Activated CD4-positive, alpha-beta T cell treated with anti-CD3 and anti-CD28 coated beads for 1 hour (primary cell): ENCODE measurements at regions not wholly inside any gene's neighbourhood (a gene's known extent, or its start where the extent isn't known, plus 50 kb on each side); places are given as distances from the start of the nearest gene placed in this dataset.
"Not testable (repeated sequence)": the region's sequence is repeated elsewhere in the genome, so short reads cannot be mapped to it uniquely, and the experiment has no call there.

ENCODE experiments used
- DNase-seq: peaks from one replicate; pipeline ENCODE4 v3.0.0-alpha.2; 2020

DNA sequence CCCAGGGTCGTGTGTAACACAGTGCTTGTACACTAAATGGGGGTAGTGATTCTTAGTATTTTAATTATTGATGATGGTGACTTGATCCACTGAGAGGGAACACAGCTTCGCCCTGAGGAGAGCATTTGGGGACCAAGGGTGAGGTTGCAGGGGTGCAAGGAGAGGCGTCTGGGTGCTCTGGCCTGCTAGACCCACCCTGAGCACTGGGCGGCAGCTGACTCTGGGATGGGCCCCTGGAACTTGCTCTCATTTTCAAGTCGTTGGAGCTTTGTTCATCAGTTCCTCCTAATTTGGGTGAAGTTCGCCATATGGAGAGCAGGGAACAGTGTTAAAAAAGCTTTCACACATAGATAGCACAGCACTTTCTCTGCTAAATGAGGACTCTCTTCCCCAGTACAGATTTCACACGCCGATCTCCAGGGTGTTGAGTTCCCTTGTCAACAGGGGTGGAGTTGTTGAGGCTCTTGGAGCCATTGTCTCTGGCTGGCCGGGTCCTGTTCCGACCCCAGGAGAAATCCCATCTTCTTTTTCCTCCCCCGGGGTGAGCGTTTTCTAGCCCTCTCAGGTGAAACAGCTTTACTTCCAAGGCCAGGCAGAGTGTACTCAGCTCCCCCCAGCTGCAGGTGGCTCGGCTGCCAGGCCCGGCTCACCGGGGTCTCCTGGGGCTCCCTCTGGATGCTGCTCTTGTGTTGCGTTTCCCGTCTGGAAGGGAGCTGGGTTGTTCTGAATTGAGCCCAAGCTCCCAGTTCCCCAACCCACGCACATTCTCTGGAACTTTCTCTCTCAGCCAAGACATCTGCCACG is 367.4 kb downstream of the RPS6KC1 start:
- DNase-seq: no peak

DNA sequence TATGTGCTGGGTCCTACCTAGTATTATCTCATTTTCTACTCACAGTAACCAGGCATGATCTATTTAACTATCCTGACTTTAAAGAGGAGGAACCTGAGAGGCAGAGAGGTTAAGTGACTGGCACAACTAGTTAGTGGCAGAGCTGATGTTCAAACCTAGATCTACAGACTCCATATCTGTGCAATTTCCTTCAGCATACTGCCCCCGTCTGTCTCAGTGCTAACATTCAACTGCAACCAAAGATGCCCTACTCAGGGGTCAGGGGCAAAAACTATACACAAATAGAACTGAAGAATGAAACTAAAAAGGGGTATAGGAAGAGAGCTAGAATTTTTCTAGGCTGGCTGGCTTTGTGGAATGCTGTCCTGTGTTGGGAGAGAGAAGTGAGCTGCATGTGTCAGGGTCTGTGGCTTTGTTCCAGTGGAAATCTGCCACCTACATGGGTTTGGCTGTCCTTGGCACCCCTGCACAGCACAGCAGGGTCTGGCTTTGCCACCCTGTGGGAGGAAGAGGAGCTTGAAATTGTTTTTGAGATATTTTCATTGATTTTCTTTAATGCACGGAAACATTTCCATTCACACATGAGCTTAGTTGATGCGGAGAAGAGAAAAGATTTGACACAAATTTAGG is 368.5 kb downstream of the RPS6KC1 start:
- no peak for DNase-seq

DNA sequence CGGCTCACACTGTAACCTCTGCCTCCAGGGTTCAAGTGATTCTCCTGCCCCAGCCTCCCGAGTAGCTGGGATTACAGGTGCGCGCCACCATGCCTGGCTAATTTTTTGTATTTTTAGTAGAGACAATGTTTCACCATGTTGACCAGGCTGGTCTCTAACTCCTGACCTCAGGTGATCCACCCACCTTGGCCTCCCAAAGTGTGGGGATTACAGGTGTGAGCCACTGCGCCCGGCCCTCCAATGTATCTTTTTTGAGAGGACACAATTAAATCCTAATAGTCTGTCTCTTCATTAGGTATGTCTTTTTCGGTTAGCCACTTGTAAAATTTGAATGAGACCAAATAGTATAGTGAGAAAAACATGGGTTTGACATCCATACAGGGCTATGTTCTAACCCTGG is 370.1 kb downstream of the RPS6KC1 start:
- not testable (repeated sequence) for DNase-seq

DNA sequence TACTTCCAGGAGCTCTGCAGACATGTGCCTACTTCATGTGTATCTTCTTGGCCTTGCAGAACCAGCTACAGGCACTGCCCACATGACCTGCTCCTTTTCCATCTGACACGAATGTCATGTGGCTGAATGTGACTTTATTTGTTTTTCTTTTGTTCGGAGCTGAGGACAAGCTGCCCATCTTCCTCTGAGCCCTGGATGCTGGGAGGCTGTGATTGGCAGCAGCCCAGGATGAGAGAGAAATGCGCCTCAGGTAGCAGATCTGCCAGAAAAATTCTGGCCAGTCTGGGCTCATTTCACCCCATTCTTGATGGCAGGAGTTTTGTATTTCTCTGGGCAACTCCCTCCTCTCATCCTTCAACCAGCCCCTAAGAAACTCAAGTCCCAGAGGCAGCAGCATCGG is 372.0 kb downstream of the RPS6KC1 start:
- no peak for DNase-seq

DNA sequence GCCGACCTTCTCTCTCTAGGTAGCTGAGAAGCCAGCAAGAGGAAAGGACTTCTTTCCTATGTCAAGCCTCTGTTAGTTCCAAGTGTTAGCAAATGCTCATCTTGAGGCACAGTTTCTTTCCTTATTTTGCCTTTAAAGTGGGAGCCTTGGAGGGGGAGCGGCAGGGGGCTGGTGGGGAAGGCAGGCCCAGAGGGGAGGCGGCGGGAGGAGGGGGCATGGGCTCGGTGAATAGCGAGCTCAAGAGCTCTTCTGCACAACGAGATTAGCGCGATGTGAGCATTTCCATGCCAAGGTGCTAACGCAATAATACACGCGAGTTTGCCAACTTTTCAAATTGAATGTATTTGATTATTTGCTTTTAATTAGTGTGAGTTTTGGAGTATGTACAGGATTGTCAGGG is 372.6 kb downstream of the RPS6KC1 start:
- no peak for DNase-seq

DNA sequence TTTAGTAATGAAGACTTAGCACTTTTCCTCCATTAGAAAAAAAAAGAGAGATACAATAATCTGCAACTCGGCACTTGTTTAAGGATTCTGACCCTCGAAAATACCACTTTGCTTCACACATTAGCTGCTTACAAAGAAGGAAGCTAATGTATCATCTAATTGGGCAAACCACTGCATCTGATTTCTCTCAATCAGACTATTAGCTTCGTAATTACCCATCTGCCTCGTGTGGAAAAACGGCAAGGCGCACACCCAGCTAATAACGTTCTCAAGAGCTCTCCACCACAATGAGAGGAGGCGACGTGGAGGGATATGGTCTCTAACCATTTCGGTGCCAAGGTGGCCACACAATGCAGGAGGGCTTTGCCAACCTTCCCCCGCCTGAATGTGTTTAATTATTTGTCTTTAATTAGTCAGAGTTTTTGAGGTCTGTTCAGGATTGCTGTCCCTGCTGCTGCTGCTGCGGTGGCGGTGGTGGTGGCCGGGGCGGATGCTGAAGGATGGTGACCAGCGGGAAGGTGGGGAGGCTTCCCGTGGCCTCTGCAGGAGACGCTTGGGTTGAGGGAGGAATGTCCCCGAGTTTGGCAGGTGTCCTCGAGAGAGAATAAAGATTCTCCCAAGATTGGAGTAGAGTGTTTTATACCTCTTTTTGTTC is 374.5 kb downstream of the RPS6KC1 start:
- no peak for DNase-seq

DNA sequence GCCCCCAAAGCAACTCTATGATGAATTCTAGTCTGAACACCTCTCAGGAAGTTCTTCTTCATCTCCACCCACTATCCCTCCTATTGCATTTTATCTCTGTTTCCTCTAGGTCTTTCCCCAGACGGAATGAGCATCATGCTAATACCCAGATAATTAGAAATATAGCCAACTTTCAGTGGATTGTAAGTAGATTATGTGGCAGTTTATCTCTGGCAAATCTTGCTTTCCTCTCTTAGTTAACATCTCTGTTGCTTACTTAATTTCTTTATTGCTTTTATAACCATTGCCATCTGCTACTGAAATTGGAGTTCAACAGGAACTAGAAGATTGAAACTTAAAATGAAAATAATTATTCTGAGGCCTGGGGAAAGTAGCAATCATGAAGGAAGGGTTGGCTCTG is 378.6 kb downstream of the RPS6KC1 start:
- DNase-seq: no peak

DNA sequence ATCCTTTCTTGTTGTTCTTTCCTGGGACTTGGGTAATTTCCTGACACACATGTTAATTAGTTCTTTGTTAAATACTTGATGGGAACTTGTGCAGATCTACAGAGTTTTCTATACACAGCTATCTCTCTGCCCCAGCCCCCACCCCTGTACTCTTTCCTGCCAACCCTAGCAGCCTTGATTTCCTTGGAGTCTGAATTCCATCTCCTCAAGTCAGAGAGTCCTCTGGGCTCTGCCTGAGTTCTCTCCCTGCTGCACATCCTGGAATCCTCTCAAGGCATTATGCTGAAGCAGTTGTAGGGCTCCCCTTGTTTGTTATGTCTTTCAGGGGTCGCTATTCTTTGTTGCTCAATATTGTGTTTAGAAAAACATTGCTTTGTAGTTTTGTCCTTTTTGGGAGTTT is 384.7 kb downstream of the RPS6KC1 start:
- DNase-seq: no peak

DNA sequence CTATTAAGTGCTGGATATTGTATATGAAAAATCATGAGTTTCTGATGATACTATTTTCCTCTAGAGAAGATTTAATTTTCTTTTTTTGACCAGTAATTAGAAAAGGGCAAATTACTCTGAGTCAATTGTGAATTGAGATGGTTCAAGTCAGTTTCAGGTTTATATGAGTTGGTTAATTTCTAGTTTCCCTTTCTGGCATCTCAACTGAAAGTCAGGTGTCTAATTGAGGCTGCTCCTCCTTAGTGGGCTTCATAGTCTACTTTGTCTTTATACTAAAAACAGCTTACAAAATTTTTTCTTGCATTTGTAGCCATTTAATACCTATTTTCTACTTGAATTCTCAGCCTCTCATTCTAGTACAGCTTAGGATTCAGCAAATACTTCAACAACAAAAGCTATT is 387.3 kb downstream of the RPS6KC1 start:
- DNase-seq: no peak

DNA sequence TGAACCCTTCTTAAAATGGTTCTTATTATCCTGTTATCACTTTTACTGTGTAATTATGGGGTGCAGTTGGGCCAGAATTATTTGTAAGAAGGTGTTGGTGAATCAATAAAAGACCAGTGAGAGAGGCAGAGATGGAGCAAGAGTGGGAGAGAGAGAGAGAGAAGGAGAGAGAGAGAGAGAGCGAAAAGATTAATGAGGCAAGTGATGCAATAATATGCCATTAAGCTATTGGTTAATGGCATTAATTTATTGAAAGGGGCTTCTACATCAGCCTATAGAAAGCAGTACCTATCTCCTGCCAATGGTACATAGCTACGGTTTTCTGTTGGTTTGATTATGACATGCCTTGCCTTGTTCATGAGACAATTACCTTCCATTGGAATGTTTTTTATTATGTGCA is 388.7 kb downstream of the RPS6KC1 start:
- no peak for DNase-seq

DNA sequence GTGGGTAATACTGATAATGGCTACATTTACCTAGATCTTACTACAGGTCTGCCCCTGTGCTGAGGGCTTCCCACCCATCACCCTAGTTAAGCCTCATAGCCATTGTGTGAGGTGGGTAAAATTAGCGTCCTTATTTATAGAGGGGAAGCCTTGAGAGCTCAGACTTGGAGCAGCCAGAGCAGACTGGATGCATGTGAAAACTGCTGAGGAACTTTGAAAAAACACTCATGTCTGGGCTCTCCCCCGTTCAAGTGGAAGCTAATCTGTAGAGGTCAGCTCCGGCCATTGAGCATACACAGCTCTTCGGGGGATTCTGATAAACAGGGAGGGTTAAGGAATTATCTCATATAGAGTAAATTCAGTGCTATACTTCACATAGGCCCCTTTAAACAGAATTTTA is 389.7 kb downstream of the RPS6KC1 start:
- no peak for DNase-seq

DNA sequence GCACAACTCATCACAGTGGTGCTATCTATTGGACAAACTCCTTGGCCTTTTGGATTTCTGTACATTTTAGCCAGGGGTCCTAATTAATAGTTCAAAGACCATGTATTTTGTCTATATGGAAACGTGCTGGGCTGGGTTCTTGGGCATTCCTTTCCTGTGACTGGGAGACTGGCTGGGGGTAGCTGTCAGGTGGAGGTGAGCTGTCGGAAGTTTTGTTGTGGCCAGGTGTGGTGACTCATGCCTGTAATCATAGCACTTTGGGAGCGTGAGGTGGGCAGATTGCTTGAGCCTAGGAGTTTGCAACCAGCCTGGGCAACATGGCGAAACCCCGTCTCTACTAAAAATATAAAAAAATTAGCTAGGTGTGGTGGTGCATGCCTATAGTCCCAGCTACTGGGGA is 392.4 kb downstream of the RPS6KC1 start:
- DNase-seq: no peak

DNA sequence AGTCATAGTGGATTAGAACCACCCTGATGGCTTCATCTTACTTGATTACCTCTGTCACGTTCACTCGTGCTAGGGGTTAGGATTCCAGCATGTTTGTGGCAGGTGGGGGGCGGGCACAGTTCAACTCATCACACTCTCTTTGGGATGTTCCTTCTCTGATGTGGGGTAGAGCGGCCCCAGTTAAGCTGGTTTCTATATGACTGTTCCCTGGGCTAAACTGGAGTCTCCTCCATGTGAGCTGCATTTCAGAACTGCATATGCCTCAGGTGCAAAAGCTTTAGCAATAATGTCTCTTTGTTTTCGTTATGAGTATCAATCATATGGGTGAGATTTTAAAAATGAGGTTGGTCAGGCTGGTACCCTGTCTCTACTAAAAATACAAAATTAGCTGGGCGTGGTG is 393.2 kb downstream of the RPS6KC1 start:
- no peak for DNase-seq

DNA sequence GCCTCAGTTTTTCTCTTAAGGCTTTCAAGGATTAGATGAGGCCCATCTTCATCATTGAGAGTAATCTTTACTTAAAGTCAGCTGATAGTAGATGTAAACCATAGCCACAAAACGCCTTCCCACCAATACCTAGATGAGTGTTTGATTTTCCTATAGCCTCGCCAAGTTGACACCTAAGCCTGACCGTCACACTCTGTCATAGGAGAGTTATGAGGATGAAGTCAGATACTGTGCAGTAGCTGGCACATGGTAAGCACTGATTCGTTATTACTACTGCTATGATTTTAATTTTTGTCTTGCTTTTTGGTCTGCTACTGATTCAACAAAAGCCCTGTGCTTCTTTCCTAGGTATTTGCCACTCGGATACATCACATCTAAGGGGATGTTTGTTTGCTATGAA is 395.5 kb downstream of the RPS6KC1 start:
- no peak for DNase-seq

DNA sequence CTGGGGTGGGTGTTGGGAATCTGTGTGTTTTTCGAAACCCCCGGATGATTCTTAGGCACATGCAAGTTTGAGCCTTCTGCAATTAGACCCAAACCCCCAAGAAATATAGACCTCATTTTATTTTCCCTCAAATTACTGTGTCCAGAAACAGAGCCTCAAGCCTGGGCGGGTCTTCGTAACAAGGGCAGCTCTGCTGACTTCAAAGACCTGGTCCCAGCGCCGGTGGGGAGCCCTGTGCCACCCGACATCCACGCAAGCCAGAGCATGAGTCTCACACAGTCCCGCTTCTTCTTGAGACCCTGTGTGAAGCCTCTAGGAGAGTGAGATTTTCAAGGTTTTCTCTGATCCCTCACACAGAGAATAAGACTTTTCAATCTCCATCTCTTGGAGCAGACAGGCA is 397.3 kb downstream of the RPS6KC1 start:
- DNase-seq: no peak

DNA sequence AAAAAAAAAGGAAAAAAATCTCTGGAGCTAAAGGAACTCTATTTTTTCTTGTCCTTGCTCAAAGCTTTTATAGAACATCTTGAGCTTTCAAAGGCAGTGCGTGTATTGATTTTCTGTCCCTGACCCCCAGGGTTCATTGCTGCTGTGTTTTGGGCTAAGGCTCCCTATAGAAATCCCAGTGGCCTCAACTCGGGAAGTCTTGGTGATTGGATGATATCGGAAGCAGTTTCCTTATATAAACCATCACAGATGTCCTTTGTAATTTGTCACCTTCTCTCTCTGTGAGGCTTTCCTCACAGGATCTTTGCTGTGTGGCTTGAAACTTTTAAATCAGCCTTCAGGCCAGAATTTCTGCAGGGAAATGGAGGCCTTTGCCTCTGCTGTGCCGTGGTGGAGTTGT is 397.7 kb downstream of the RPS6KC1 start:
- DNase-seq: no peak

DNA sequence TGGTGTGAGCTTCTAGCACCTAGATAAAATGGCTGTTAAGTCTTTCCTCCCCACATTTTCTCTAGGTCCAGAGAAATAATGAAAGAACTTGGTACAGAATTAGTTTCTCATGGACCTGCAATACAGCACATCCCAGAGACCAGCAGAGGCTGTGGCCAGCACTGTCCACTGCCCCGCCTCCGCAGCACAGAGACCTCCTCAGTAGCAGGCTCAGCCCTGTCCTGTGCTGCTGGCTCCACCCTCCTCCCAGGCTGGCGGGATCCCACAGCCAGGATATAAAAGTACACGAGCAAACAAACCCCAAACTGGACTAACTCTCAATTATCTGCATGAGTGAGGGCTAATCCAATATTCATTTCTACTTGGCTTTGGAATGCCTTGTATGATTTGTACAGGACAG is 401.5 kb downstream of the RPS6KC1 start:
- no peak for DNase-seq

DNA sequence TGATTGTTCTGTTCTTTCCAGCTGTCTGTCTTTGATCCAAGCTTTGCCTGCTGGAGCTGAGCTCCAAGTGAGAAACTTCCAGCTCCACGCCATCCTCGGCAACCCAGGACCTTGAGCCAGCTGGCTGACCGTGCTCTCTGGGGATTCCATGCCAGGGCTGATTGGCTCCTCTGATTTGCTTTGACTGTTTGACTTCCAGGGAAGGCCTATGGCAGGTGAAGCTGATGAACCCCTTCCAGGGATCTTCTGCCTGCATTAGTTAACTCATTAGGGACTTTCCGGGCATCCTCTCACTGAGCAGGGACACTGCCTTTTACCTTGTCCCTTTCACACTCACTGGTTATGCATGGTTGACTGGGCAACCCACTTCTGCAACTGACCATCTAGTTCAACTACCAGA is 406.1 kb downstream of the RPS6KC1 start:
- no peak for DNase-seq

DNA sequence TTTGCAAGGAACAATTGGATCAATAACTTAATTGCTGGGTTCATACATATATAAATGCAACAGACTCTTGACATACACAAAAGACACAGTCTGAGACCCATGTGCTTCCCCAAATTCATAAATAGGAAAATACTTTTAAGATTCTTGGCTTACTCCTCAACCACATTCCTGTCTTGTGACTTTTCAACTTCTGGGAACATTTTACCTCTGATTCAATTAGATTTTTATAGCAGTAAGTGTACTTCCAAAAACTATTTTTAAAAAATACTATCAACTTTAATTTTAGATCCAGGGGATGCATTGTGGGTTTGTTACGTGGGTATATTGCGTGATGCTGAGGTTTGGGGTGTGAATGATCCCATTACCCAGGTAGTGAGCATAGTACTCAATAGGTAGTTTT is 406.7 kb downstream of the RPS6KC1 start:
- DNase-seq: no peak

DNA sequence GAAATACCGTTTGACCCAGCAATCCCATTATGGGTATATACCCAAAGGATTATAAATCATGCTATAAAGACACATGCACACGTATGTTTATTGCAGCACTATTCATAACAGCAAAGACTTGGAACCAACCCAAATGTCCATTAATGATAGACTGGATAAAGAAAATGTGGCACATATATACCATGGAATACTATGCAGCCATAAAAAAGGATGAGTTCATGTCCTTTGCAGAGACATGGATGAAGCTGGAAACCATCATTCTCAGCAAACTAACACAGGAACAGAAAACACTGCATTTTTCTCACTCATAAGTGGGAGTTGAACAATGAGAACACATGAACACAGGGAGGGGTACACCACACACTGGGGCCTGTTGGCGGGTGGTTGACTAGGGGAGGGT is 411.3 kb downstream of the RPS6KC1 start:
- DNase-seq: not testable (repeated sequence)

DNA sequence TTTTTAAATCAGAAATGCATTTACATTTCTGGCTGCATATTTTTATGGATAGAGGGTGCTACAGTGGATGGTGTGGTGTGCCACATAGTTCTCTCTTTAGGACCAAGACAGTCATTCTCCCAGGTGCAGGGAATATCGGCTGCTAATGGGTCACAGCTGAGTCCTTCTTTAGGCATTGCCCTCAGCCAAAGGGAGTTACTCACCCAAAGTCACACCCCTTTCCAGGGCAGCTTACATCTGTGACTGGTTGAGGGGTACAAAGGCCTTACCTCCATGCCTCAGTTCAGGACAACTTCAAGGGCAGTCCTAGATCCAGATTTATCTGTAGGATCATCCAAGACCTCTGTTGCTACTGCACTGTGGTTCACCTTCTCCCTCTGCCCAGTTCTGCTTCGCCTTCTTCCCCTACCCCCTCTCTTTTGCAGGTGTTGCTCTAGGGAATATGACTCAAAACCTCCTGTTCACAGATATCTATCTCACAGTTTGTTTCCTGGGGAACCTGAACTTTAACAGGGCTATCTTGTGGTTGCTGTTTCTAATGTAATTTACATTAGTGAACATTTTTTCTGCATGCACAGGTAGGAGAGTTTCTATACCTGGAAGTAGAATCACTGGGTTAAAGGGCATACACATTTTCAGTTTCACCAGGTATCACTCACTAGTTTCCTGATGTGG is 413.9 kb downstream of the RPS6KC1 start:
- DNase-seq: no peak

DNA sequence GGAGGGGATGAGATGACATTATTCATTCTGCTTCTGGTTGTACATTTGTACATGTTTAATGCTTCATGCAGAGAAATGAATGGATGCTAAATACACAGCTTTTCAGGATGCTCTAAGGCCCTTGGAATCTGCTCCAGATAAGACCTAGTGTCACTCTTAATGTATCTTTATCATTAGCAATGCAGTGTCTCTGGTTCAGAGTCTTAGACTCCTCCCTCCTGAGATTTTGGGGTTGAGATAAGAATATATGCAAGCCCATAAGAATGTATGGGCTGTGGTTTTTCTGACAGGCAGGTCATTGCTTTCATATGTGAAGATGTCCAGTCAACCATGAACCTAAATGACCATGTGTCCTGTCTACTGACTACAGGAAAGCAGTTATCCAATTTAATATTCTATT is 415.5 kb downstream of the RPS6KC1 start:
- DNase-seq: no peak

DNA sequence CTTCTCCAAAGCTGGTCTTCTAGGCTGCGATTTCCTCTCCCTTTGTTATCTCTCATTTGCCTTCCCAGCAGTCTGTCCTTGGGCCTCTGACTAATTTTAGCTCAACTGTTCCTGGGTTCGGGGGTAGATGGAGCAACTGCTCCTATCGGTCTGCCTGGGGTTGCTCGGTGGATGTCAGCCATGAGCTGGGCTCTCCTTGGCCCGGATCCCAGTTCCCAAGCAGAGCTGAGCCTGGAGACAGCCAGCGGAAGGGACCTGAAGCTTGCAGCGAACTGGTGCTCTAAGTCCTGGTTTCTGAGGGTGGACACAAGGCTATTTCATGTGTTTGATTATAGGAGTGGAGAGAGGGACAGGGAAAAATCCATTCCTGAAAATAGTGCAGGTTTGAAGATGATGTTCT is 423.0 kb downstream of the RPS6KC1 start:
- DNase-seq: no peak

DNA sequence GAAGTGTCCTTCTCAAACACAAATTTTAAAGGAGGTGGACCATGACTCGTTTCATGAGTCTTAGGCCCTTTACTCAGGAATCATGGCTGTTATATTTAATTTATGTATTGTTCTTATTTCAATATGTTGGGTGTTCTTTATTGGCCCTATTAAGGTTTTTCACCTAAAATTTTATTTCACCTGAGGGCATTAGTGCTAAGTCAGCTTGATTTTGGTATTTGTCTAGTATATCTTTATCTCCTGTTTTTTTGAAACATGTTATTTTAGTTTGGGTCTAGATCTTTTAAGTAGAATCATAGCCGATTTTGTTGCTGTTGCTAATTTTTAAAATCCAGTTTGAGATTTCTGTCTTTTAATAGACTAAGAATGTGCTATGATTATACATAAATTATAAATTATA is 430.4 kb downstream of the RPS6KC1 start:
- DNase-seq: no peak
